ENCODE measurements at regions not wholly inside any gene's neighbourhood (a gene's known extent, or its start where the extent isn't known, plus 50 kb on each side); places are given as distances from the start of the nearest gene placed in this dataset.

GRCh38 chr15:94587113-94587512 is 355.8 kb downstream of the MCTP2 start:
- H3K27me3 ChIP-seq = no peaks in the 10 kb centered on the region
- peak in 1 of 2 donors; percentile 21 for DNase-seq (ENCODE audit: low read depth in 1 of 2, low spot score in 1 of 2)
- no peak for TF ChIP-seq CTCF (IDR thresholded peaks at IDR 0.05; ENCODE audit: low read depth, low read length)
- H3K9me3 ChIP-seq (ENCODE audit: low read depth) = no peaks in the 10 kb centered on the region
- no peak overlapping the region for H3K27ac ChIP-seq
- H3K4me1 ChIP-seq (ENCODE audit: low read depth) = no peaks in the 10 kb centered on the region
- no peaks in the 10 kb centered on the region for H3K36me3 ChIP-seq
- no peak overlapping the region for H3K4me3 ChIP-seq

- Histone ChIP-seq H3K36me3 (no peaks in the 10 kb centered on the region), H3K4me3 (no peak overlapping the region), H3K9me3 (ENCODE audit: low read depth) (no peaks in the 10 kb centered on the region), H3K27ac (no peak overlapping the region), H3K27me3 (no peaks in the 10 kb centered on the region), H3K4me1 (ENCODE audit: low read depth) (no peaks in the 10 kb centered on the region)
- no peak for TF ChIP-seq CTCF (IDR thresholded peaks at IDR 0.05; ENCODE audit: low read depth, low read length)
- no peak for DNase-seq (ENCODE audit: low read depth in 1 of 2, low spot score in 1 of 2)
Observed at GRCh38 chr15:94588993-94589392, 357.6 kb downstream of the MCTP2 start.

GRCh38 chr15:94592495-94592894 is 361.1 kb downstream of the MCTP2 start:
- H3K36me3 ChIP-seq = no peaks in the 10 kb centered on the region
- no peaks in the 10 kb centered on the region for H3K27me3 ChIP-seq
- TF ChIP-seq CTCF (IDR thresholded peaks at IDR 0.05; ENCODE audit: low read depth, low read length) = no peak
- H3K4me3 ChIP-seq = no peak overlapping the region
- no peaks in the 10 kb centered on the region for H3K4me1 ChIP-seq (ENCODE audit: low read depth)
- H3K27ac ChIP-seq = no peak overlapping the region
- DNase-seq (ENCODE audit: low read depth in 1 of 2, low spot score in 1 of 2) = no peak
- no peaks in the 10 kb centered on the region for H3K9me3 ChIP-seq (ENCODE audit: low read depth)

GRCh38 chr15:94596707-94597106 is 365.3 kb downstream of the MCTP2 start:
- Histone ChIP-seq H3K4me1 (ENCODE audit: low read depth) (peaks cover 4% of the 10 kb centered on the region), H3K4me3 (no peak overlapping the region), H3K9me3 (ENCODE audit: low read depth) (no peaks in the 10 kb centered on the region), H3K27me3 (no peaks in the 10 kb centered on the region), H3K27ac (no peak overlapping the region), H3K36me3 (no peaks in the 10 kb centered on the region)
- DNase-seq (ENCODE audit: low read depth in 1 of 2, low spot score in 1 of 2) = no peak
- TF ChIP-seq CTCF (IDR thresholded peaks at IDR 0.05; ENCODE audit: low read depth, low read length) = no peak

GRCh38 chr15:94600505-94600904 is 369.1 kb downstream of the MCTP2 start:
- TF ChIP-seq CTCF (IDR thresholded peaks at IDR 0.05; ENCODE audit: low read depth, low read length) = no peak
- Histone ChIP-seq H3K4me3 (no peak overlapping the region), H3K27me3 (no peaks in the 10 kb centered on the region), H3K4me1 (ENCODE audit: low read depth) (peaks cover 13% of the 10 kb centered on the region), H3K27ac (no peak overlapping the region), H3K36me3 (no peaks in the 10 kb centered on the region), H3K9me3 (ENCODE audit: low read depth) (no peaks in the 10 kb centered on the region)
- peak in 1 of 2 donors; percentile 54 for DNase-seq (ENCODE audit: low read depth in 1 of 2, low spot score in 1 of 2)

Data from cardiac muscle cell (in vitro differentiated cells and primary cell).